Stimulated activated CD4-positive, alpha-beta T cell treated with anti-CD3 and anti-CD28 coated beads, Interleukin-1b, Interleukin-23, amount 100 ng/mL, for 4 hours (primary cell): ENCODE measurements at regions not wholly inside any gene's neighbourhood (a gene's known extent, or its start where the extent isn't known, plus 50 kb on each side); places are given as distances from the start of the nearest gene placed in this dataset.
"Not testable (repeated sequence)": the region's sequence is repeated elsewhere in the genome, so short reads cannot be mapped to it uniquely, and the experiment has no call there.

Experiments used
- DNase-seq, 2 donors: peaks; one replicate each; pipeline ENCODE4 v3.0.0-alpha.2; 2020; ENCODE audit warnings: low read depth in 2 of 2

DNA sequence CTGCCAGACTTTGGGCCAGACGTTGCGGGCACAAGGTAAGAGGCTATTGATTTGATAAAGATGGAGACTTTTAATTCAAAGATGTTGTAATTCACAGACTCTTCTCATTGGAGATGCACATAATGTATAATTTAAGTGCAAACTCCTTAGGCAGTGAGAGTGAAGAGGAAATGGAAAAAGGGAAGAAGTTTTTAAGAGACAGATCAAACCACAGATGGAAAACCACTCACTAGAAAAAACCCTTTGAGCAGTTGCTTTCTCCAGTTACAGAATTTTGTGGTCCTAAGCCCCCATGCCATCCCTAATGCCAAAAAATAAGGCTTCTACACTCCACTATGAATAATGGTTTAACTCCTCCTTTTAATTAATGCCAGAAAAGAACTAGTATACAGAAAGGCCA, 977.1 kb upstream of the PRKX start:
- no peak for DNase-seq

DNA sequence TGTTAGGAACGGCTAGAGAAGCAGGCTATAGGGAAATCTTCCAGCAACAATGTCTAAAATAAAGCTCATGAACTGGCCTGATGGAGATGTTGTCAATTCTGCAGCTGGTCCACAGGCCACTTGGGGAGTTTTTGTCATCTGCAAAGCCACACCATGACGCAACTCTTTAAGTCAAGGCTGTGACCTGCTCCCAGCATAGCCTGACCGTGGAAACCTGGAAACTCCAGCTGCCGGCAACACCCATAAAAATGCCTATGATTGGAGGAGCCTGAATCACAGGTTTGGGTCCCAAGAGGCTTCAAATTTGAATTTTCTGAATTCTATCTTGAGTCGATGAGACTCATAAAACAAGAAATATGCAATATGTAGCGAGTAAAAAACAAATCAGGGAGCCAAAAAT, 969.2 kb upstream of the PRKX start:
- DNase-seq = no peak

DNA sequence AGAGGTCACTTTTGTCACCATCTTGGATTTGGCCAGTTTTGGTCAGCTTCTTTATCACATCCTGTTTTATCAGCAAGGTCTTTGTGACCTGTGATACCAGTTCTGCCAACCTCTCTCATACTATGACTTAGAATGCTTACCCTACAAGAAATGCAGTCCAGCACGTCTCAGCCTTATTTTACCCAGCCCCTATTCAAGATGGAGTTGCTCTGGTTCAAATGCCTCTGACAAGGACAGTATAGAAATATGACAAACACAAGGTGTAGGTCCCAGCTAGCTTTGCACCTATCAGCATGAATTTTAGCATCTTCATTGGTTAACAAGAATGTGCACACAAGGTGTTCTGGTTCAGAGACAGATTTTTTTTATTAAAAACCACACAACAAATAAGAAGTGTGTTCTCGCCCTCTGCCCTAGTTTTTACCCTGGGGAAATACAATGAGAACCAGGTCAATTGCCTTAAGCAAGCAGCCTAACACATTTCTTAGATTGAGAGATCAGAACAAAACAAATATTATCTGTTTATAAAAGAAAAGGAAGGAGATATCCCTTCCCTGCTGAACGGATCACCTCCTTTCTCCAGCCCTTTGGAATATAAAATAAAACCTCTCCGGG, 962.3 kb upstream of the PRKX start:
- DNase-seq = no peak

DNA sequence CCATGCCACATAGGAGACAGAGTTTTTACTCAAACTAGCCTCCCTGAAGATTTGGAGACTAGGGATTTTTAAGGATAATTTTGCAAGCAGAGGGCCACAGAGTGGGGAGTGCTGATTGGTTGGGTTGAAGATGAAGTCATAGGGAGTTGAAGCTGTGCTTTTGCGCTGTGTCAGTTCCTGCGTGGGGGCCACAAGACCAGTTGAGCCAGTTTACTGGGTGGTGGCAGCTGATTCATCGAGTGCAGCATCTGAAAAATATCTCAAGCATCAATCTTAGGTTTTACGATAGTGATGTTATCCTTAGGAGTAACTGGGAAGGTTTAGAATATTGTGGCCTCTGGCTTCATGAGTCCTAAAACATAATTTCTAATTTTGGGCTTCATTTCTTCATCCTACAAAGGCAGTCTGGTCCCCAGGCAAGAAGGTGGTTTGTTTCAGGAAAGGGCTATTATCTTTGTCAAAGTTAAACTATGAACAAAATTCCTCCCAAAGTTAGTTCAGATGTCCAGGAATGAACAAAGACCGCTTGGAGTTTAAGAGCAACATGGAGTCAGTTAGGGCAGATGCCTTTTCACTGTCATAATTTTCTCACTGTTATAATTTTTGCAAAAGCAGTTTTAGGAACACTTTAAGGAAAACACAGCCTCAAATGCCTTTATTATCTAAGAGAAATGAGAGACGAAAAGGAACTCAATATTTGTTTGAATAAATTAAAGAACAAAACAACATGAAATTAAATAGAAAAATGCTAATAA, 960.8 kb upstream of the PRKX start:
- no peak for DNase-seq

DNA sequence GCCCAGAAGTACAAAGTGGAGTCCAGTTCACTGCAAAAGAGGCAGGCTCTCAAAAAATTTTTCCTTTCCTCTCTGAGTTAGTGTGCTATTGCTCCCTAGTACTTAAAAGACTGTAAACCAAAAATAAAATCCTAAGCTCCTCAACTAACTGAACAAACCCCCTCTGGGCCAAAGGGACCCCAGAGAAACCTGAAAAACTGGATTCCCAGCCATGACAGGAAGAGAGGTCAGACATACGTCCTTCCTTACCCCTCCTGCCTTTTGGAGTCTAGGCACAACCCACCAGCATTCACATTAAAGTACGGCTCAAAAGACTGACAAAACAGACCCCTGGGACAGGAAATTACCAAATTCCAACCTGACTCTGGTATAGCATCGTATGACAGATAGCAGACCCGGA, 957.9 kb upstream of the PRKX start:
- no peak for DNase-seq

DNA sequence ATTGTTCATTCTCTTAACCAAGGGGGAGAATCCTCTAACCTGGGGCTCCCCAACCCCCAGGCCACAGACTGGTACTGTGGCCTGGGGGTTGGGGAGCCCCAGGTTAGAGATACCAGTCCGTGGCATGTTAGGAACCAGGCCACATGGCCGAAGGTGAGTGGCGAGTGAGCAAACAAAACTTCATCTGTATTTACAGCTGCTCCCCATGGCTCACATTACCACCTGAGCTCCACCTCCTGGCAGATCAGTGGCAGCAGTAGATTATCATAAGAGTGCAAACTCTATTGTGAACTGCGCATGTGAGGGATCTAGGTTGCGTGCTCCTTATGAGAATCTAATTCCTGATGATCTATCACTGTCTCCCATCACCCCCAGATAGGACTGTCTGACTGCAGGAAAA, 957.2 kb upstream of the PRKX start:
- DNase-seq = no peak

DNA sequence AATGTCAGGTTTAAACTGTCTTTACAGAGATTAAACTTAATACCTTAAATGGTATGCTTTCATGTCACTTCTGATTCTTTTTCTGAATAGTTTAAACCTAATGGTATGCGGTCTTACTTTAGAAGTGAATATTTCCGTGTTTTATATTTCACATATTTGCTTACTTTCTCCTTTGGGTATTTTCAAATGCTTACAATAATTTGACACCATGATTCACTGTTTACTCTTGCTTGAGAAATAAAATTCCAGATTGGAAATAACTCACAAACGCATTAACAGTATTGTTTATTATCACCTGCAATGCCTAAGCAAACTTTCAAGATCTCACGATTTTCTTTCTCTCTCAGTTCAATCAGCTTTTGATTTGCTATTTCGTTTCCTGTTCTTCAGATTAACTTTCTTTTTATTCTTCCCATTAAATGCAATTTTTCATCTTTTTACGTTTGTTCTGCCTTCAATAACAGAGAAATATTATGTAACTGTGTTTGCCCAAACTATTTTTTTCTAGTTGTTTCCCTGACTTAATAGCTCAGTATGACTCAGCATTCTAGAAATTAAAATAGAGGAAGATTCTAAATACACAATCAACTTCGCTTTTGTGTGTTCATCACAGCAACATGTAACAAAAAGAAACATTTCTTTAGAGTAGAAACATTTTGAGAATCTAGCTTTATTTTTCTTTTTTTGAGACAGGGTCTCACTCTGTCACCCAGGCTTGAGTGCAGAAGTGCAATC, 955.5 kb upstream of the PRKX start:
- DNase-seq = no peak

DNA sequence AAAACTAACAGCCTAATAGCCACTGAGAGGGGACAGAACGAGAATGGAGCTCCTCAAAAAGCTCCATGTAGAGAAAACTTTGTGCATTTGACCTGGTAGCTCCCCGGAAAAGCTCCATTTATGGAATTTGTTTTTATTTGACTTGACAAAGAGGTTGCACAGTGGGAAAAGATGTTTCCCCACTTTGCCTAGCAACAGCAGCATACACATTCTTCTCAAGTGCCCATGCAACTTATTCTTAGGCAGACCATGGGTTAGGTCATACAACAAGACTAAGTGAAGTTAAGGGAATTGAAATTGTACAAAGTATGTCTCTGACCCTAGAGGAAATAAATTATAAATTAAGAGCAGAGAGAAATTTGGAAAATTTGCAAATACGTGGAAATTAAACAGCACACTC, 949.6 kb upstream of the PRKX start:
- DNase-seq = no peak

DNA sequence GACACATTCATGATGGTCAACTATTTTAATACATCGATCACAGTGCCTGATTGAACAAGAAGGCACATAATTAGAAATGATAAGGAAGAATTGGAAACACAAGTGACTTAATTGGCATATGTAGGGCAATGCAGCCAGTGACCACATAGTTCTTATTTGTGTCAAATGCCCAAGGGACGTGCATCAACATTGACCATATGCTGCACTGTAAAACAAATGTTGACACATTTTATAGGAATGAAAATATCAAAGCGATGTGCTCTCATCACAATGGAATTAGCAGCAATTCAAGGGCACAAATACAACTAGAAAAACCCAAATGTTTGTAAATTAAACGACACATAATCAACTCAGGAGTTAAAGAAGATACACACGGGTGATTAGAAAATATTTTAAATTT, 948.3 kb upstream of the PRKX start:
- DNase-seq = no peak

DNA sequence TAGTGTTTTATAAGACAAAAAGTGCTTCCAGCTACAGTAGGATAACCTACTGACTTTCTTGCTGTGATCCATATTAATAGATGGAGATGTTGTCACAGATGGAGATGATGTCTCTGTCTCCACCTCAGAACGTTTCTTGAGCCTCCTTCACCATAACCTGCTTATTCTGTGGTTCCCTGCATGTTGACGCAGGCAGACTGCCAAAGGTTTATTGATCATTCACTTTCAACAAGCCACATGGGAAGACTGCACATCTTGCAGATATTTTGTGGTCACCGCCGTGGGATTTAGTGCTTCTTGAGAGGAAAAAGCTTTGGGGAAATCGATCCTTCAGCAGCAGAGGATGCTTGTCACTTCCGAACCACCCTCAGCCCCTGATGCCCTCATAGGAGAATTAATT, 943.0 kb upstream of the PRKX start:
- no peak for DNase-seq

DNA sequence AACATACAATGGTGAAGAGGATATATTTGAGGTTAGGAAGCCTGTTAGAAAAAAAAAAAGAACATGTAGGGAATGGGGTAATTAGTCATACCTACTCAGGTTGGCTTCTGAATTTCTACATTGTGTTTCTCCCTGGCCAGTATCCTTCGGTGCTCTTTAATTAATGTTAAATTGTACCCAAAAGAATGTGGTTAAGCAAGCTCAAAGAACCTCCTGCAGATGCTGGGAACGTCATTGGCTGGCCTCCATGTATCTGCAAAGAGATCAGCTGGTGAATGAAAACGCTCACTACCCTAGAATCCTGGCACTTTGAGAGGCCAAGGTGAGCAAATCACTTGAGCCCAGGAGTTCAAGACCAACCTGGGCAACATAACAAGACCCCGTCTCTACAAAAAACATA, 942.3 kb upstream of the PRKX start:
- no peak for DNase-seq

DNA sequence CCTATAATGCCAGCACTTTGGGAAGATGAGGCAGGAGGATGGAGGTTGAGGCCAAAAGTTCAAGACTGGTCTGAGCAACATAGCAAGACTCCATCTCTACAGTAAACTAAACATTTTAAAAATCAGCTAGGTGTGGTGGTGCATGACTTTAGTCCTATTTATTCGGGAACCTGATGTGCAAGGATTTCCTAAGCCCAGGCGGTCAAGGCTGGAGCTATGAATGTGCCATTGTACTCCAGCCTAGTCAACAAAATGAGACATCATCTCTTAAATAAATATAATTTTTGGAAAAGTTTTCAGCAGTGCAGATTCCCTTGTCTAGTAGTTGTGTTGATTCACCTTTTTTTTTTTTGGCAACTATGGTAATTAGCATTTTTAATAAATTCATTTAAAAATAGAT, 928.7 kb upstream of the PRKX start:
- DNase-seq = no peak

DNA sequence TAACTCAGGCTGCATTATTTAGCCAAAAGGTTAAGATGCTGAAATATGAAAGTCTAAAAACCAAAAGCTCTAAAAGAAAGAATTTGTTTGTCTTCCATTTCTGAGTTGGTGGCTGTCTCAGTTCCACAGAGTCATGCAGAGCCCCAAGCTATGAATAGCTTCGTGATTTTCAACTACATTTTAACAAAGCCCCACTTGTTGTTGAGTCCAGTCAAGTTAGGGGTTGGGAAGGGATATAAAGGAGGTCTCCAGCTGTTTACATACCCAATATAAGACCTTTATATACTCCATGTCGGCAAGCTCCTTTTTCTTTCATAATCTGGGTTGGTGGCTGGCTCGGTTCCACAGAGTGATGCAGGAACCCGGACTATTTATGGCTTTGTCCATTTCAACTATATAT, 924.6 kb upstream of the PRKX start:
- DNase-seq = no peak

DNA sequence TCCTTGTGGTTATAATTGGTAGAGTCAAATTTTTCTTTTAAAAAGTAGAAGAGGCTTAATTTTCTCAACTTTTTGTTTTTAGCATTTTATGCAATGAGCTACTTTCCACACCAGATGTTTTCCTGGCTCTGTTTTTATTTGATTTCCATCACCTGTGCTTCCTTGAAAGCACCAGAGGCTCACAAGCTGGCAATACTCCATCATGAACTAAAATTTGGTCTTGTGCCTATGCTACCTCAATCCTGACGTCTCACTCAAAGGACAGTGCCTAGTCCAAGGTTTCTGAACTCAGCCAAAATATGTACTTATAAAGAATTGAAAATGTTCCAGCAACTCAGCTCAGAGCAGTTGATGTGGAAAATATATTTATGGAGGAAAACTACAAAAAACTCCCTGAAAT, 914.0 kb upstream of the PRKX start:
- no peak for DNase-seq

DNA sequence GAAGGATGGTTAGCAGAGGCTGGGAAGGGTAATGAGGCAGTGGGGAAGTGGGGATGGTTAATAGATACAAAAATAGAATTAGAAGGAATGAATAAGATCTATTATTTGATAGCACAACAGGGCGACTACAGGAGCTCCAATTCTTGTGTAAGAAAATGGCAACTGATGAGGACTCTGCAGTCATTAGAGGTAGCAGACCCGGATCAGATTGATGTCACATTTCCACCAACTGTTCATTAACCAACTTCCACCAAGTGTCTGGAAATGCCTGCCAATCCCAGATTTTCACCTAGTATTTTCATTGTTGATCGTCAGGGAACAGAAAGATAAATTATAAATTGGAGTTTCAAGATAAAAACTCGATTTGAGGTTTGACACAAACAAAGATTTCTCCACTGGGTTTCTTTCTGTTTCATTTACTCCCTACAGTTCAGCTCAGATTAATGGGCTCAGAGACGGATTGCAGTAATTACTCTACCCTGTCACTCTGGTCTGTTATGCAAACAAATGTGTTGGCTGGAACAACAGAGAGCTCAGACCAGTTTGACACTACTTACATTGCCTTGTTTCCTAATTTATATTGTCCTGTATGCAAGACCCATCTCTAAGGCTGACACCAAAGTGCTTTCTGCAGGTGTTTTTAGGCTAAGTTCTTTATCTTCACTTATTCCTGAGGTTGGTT, 909.2 kb upstream of the PRKX start:
- no peak for DNase-seq

DNA sequence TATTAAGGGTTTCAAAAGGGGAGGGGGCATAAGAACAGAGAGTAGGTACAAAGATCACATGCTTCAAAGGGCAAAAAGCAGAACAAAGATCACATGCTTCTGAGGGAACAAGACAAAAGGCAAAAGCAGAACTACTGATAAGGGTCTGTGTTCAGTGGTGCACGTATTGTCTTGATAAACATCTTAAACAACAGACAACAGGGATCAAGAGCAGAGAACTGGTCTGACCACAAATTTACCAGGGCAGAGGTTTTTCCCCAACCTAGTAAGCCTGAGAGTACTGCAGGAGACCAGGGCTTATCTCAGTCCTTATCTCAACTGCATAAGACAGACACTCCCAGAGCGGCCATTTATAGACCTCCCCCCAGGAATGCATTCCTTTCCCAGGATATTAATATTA, 900.2 kb upstream of the PRKX start:
- DNase-seq = not testable (repeated sequence)

DNA sequence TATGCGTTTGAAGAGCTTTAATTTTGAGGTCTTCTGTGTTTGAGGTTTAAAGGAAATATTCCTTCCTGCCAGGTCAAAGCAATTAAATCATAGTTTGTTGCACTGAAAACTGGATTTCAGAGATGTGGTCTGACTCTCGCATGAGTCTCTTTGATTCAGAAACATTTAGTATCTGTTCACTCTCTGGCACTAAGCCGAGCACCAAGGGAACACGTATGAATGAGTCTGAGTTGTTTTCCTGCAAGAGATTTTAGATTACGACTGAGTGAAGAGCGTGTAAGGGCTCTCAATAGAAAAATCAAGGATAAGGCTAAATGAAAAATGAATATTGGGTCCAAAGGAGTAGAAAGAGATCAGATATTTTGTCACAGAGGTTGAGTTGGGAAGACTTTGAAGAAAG, 875.4 kb upstream of the PRKX start:
- no peak for DNase-seq

DNA sequence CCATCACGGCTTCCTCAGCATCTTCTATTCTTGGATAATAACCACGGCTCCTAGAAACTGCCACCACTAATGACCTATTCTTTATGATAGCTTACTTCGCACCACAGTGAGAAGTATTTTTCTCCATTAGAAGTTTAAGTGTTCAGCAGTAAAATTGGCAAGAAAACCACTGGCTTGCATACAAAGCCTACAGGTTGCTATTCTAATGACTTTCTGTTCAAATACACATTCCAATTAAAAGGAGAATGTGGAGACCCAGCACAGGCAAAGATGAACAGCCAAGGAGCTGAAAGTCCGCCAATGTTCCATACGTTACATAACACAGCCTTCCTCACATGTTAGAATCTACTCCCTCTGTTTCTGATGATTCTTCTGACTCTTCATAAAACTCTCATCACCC, 875.0 kb upstream of the PRKX start:
- no peak for DNase-seq

DNA sequence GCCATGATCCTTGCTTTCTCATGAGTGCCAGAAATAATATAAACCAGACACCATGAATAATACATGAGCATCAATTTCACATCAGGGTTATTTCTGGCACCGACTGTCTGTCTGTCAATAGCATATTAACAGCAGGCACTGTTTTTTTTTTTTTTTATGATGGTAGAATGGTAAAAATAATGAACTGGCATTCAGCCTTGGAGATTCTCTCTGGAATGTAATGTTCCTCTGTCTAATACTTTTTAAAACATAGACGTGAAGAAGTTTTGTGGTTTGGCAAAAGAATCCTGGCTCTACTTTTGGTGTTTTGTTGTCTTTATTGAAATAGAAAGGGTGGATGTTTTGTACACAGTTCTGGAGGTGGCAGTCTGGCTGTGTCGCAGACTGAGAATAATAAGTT, 874.6 kb upstream of the PRKX start:
- no peak for DNase-seq

DNA sequence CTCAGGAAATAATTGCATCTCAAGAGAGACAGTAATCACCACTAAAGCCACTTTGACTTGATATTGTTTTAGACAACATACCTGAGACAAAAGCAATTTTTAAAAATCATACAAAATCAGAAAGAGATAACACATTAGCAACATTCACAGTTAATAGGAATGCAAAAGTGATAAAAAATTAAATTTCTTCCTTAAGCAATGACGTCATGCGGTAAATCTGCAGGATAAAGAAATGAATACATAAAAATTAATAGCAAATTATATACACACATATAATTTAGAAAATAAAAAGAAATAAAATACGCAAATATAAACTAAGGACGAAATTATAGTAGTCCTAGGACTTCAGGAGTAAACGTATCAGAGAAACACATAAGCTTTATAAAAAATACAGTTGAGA, 866.5 kb upstream of the PRKX start:
- no peak for DNase-seq

DNA sequence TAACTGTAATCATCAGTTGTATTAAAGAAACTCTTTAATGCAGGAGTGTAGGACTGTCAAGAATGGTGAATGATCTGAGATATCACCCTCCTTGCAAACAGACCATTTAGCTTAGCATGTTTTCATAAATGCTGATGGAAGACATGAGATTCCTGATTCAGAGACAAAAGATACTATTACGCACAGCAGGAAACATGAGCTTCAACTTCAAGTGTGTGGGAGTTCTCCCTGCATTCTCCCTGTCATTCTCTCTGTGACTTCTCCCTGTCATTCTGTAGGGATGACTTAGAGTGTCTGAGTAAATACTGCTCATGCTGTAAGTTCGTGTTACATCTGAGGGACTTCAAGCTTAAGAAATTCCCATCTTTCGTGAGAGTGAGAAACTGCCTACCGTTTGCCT, 866.0 kb upstream of the PRKX start:
- no peak for DNase-seq

DNA sequence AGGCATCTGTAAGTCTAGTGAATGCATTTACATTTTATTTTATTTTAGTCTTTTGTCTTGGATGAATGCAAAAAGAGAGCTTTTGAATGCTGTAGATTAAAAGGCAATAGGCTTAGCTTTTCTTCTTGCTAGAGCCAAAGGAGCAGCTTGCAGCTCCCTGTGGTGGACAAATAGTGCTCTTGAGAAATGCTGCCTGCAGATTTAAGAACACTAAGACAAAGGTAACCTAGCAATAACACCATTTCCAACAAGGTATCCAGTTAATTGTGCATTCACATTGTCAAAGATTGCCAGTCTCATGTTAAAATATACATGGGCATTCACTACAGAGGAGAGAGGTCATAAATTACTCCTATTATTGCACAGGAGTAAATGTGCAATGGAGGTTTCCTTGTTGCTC, 859.2 kb upstream of the PRKX start:
- no peak for DNase-seq

DNA sequence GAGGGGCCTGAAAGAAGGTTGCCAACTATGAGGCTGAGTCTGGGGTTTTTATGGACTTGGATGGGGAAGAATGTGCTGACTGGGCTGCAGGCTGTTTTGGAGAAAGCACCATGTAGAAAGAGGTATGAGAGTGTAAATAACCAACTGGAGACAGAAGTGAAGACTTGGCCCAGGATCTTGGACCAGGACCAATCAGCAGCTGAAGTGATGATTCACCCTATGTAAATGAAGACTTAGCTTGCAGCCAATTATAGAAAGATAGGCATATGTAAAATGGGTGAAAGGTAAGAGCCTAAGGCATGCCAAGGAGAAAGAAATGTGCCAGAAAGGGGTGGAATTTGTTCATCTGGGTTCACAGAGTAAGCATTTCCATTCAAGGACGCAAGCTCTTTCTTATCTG, 856.7 kb upstream of the PRKX start:
- DNase-seq = no peak
